ENCODE measurements at regions not wholly inside any gene's neighbourhood (a gene's known extent, or its start where the extent isn't known, plus 50 kb on each side); places are given as distances from the start of the nearest gene placed in this dataset.
A peak's percentile ranks its signal among the peaks of the same experiment; 100 is the strongest.

DNA sequence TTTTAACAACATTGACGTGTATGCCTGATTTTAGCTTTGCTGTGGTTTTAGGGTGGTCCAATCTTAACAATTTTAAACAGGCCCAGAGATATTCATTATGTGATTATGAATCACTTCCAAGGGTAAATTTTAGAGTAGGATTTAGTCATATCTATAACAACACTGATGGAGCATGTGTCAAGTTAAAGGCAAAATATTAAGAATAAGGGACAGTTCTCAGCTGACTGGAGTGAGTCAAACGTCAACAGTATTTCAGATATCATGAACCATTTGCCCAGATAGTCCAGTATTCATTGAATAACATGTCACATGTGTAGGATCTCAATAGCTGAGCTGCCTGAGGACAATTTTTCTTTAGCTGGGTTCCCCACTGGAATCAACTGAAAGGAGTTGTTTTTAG is 61.3 kb upstream of the VCX2 start:
- Histone ChIP-seq H3K27me3 (no peaks in the 10 kb centered on the region), H3K4me3 (no peak overlapping the region), H3K9me3 (no peaks in the 10 kb centered on the region), H3K27ac (no peak overlapping the region), H3K4me1 (no peaks in the 10 kb centered on the region), H3K36me3 (no peaks in the 10 kb centered on the region)
- WGBS, 2 donors: 66 to 77% methylated on average over 2 of the region's 2 CpGs
- ATAC-seq (ENCODE audit: low FRiP score in 2 of 2): no peak
- DNase-seq: no peak
- no peak for TF ChIP-seq POLR2AphosphoS5 (IDR thresholded peaks at IDR 0.05)
- no peak for TF ChIP-seq EP300 (IDR thresholded peaks at IDR 0.05)
- TF ChIP-seq CTCF (IDR thresholded peaks at IDR 0.05): no peak
- TF ChIP-seq POLR2A (IDR thresholded peaks at IDR 0.05): no peak

DNA sequence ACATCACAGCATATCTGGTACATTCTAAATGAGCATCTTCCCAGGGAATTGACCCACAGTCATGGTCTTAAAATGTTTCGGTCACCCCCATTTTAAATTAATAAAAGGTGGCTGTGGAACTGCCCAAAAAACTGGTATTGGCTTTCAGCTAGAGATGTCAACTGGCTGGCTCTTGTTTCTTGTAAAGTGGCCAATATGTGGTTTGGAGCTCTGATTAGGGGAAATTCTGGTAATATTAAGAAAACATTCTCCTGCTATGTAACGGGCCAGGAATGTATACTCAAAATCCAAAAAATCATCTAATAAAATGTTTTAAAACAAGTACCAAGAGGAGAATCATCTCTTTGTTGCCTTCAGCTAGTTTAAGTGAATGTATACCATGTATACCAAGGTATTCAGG is 62.0 kb upstream of the VCX2 start:
- DNase-seq (no peak), ATAC-seq (ENCODE audit: low FRiP score in 2 of 2) (no peak)
- no peak overlapping the region for H3K27ac ChIP-seq
- TF ChIP-seq POLR2AphosphoS5 (IDR thresholded peaks at IDR 0.05) (no peak), CTCF (IDR thresholded peaks at IDR 0.05) (no peak), POLR2A (IDR thresholded peaks at IDR 0.05) (no peak), EP300 (IDR thresholded peaks at IDR 0.05) (no peak)
- no peaks in the 10 kb centered on the region for H3K4me1 ChIP-seq
- no peak overlapping the region for H3K4me3 ChIP-seq
- H3K27me3 ChIP-seq: no peaks in the 10 kb centered on the region
- no peaks in the 10 kb centered on the region for H3K9me3 ChIP-seq
- no peaks in the 10 kb centered on the region for H3K36me3 ChIP-seq
- 80 to 86% methylated on average over 2 of the region's 2 CpGs for WGBS, 2 donors

GRCh38 chrX:8235026-8235425 is 64.0 kb upstream of the VCX2 start:
- DNase-seq (no peak), ATAC-seq (ENCODE audit: low FRiP score in 2 of 2) (peak in 1 of 2 donors; percentile 44)
- no peaks in the 10 kb centered on the region for H3K36me3 ChIP-seq
- no peak overlapping the region for H3K27ac ChIP-seq
- no peak for TF ChIP-seq POLR2A (IDR thresholded peaks at IDR 0.05)
- H3K9me3 ChIP-seq: no peaks in the 10 kb centered on the region
- H3K4me1 ChIP-seq: no peaks in the 10 kb centered on the region
- H3K27me3 ChIP-seq: no peaks in the 10 kb centered on the region
- H3K4me3 ChIP-seq: no peak overlapping the region

GRCh38 chrX:8237718-8238117 is 66.7 kb upstream of the VCX2 start:
- H3K36me3 ChIP-seq: no peaks in the 10 kb centered on the region
- no peaks in the 10 kb centered on the region for H3K9me3 ChIP-seq
- 85 to 90% methylated on average over 6 of the region's 6 CpGs for WGBS, 2 donors
- TF ChIP-seq POLR2A (IDR thresholded peaks at IDR 0.05) (no peak), CTCF (IDR thresholded peaks at IDR 0.05) (no peak), EP300 (IDR thresholded peaks at IDR 0.05) (no peak), POLR2AphosphoS5 (IDR thresholded peaks at IDR 0.05) (no peak)
- ATAC-seq (ENCODE audit: low FRiP score in 2 of 2): no peak
- no peak overlapping the region for H3K4me3 ChIP-seq
- no peak overlapping the region for H3K27ac ChIP-seq
- DNase-seq: no peak
- H3K4me1 ChIP-seq: no peaks in the 10 kb centered on the region
- H3K27me3 ChIP-seq: no peaks in the 10 kb centered on the region

GRCh38 chrX:8242431-8243020 is 71.5 kb upstream of the VCX2 start:
- DNase-seq (no peak), ATAC-seq (ENCODE audit: low FRiP score in 2 of 2) (no peak)
- no peaks in the 10 kb centered on the region for H3K27me3 ChIP-seq
- WGBS, 2 donors: 50 to 76% methylated on average over 7 of the region's 7 CpGs
- no peak overlapping the region for H3K27ac ChIP-seq
- H3K9me3 ChIP-seq: no peaks in the 10 kb centered on the region
- H3K4me3 ChIP-seq: no peak overlapping the region
- TF ChIP-seq POLR2AphosphoS5 (IDR thresholded peaks at IDR 0.05) (no peak), POLR2A (IDR thresholded peaks at IDR 0.05) (no peak), CTCF (IDR thresholded peaks at IDR 0.05) (no peak), EP300 (IDR thresholded peaks at IDR 0.05) (no peak)
- no peaks in the 10 kb centered on the region for H3K36me3 ChIP-seq
- H3K4me1 ChIP-seq: no peaks in the 10 kb centered on the region

All from upper lobe of left lung (tissue), 6 donors.